ENCODE measurements at regions not wholly inside any gene's neighbourhood (a gene's known extent, or its start where the extent isn't known, plus 50 kb on each side); places are given as distances from the start of the nearest gene placed in this dataset.

DNA sequence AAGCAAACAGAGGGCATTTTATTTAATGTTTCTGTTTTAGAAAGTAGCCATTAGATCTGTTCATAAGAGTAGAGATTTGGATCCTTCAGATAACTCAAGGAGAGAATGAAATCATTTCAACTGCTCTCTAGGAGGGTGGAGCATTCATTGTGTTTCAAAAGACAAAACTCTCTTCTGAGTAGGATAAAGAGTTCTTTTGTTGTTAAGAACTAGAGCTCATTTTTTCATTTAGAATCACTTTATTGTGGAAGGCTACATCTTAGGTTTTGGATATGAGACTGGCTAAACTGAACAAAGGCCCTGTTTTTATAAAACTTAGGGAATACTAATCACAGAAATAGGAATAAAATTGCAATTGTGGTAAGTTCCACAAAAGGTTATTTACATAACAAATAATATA, 193.9 kb upstream of the PCDH10 start:
- Histone ChIP-seq H3K9me3 (peaks cover 0 to 8% of the 10 kb centered on the region in 2 donors), H3K4me3 (no peak overlapping the region), H3K27me3 (no peaks in the 10 kb centered on the region), H3K36me3 (no peaks in the 10 kb centered on the region), H3K4me1 (no peaks in the 10 kb centered on the region), H3K27ac (no peak overlapping the region)
- TF ChIP-seq, protein P1, sequence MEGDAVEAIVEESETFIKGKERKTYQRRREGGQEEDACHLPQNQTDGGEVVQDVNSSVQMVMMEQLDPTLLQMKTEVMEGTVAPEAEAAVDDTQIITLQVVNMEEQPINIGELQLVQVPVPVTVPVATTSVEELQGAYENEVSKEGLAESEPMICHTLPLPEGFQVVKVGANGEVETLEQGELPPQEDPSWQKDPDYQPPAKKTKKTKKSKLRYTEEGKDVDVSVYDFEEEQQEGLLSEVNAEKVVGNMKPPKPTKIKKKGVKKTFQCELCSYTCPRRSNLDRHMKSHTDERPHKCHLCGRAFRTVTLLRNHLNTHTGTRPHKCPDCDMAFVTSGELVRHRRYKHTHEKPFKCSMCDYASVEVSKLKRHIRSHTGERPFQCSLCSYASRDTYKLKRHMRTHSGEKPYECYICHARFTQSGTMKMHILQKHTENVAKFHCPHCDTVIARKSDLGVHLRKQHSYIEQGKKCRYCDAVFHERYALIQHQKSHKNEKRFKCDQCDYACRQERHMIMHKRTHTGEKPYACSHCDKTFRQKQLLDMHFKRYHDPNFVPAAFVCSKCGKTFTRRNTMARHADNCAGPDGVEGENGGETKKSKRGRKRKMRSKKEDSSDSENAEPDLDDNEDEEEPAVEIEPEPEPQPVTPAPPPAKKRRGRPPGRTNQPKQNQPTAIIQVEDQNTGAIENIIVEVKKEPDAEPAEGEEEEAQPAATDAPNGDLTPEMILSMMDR (IDR thresholded peaks at IDR 0.05), result no peak
- DNase-seq (ENCODE audit: low spot score), result no peak

DNA sequence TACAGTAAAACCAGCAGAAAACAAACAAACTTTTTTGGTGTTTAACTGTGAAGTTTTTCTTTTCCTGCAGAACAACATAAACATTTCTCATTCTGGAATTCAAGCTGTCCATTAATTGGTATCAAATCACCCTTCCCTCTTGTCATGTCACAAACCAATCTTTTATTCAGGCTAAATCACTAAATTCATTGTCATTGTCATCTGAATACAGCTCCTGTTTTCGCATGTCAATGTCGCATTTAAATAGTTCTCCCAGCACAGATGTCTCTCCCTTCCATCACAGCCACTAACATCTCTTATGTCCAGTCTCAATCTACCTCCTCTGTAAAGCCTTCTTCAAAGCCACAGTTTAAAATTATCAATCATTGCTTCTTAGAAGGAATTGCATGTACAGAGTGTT, 192.1 kb upstream of the PCDH10 start:
- H3K27me3 ChIP-seq, result no peaks in the 10 kb centered on the region
- no peak for DNase-seq (ENCODE audit: low spot score)
- no peak overlapping the region for H3K4me3 ChIP-seq
- peaks cover 0 to 8% of the 10 kb centered on the region in 2 donors for H3K9me3 ChIP-seq
- TF ChIP-seq, protein P1 (IDR thresholded peaks at IDR 0.05), result no peak
- H3K4me1 ChIP-seq, result no peaks in the 10 kb centered on the region
- H3K27ac ChIP-seq, result no peak overlapping the region
- no peaks in the 10 kb centered on the region for H3K36me3 ChIP-seq

DNA sequence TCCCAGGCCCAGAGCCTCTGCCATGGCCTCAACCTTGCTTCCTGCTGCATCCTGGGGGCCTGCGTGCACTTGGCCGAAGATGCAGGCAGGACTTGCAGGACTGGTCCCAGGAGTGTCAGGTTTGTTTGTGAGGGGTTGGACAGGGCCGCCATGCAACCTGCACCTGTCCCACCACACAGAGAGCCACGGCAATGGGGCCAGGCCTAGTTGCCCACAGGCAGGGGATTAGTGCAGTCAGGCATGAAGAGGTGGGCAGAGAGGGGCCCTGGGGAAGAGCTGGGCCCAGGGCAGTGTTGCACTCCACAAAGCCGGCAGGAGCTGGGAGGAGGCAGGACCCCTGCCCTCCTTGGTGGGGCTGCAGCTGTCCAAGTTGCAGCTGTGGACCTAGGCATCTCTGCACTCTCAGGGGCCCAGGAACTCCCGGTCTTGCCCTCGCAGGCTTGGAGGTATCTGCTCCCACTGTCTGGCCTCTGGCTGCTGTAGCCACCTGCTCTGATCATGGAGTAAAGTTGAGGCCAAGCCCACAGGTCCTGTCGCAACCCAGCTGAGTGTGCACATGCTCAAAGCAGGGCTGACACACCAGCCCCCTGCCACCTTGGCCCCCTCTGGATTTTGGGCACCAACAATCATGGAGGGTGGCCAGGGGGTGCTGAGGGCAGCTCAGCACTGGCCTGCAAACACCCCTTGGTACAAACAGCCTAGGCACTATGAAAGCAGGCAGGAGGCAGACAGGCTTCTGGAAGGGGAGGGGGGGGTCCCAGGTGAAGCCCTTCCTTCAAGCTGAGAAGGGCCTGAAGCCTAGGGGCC, 190.4 kb upstream of the PCDH10 start:
- DNase-seq (ENCODE audit: low spot score), result no peak
- TF ChIP-seq, protein P1 (IDR thresholded peaks at IDR 0.05), result no peak
- H3K4me3 ChIP-seq, result no peak overlapping the region
- H3K27ac ChIP-seq, result no peak overlapping the region
- H3K4me1 ChIP-seq, result no peaks in the 10 kb centered on the region
- H3K36me3 ChIP-seq, result no peaks in the 10 kb centered on the region
- peaks cover 0 to 8% of the 10 kb centered on the region in 2 donors for H3K9me3 ChIP-seq
- no peaks in the 10 kb centered on the region for H3K27me3 ChIP-seq

DNA sequence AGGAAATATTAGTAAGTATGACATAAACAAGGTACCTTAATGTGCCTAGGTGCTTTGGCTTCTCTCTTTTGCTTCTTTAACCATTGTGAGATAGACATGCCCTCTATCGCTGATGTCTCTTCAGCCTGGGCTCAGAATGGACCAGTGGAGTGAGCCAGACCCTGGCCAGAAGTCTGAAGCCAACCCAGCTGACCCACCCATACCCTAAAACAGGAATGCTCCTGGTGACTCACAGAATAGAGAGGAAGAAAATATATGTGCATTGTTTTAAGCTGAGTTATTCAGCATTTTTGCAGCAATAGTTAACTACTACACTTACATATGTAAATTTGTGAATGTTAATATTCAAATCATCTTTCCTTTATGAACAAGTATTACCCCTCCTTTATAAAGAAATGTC, 167.5 kb upstream of the PCDH10 start:
- Histone ChIP-seq H3K36me3 (no peaks in the 10 kb centered on the region), H3K4me3 (no peak overlapping the region), H3K27me3 (no peaks in the 10 kb centered on the region), H3K9me3 (no peaks in the 10 kb centered on the region), H3K4me1 (no peaks in the 10 kb centered on the region), H3K27ac (no peak overlapping the region)
- TF ChIP-seq, protein P1 (IDR thresholded peaks at IDR 0.05), result no peak
- no peak for DNase-seq (ENCODE audit: low spot score)

DNA sequence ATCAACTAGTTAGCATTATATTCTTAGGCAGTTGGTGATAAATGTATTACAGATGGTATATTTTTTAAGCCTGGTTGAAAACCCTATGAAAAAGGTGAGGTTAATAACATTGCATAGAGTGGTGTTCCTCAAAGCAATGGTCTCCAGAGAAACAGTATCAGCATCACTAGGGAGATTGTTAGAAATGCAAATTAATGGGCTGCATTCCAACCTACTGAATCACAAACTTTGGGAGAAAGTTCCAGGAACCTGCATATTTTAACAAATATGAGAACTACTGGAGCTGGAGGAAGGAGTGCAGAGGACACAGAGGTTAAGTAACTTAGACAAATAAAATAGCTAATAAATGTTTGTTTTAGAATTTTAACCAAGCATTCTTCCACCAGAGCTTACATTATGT, 166.9 kb upstream of the PCDH10 start:
- H3K4me1 ChIP-seq, result no peaks in the 10 kb centered on the region
- DNase-seq (ENCODE audit: low spot score), result no peak
- H3K9me3 ChIP-seq, result no peaks in the 10 kb centered on the region
- no peaks in the 10 kb centered on the region for H3K36me3 ChIP-seq
- no peak overlapping the region for H3K4me3 ChIP-seq
- TF ChIP-seq, protein P1 (IDR thresholded peaks at IDR 0.05), result no peak
- no peaks in the 10 kb centered on the region for H3K27me3 ChIP-seq
- no peak overlapping the region for H3K27ac ChIP-seq

DNA sequence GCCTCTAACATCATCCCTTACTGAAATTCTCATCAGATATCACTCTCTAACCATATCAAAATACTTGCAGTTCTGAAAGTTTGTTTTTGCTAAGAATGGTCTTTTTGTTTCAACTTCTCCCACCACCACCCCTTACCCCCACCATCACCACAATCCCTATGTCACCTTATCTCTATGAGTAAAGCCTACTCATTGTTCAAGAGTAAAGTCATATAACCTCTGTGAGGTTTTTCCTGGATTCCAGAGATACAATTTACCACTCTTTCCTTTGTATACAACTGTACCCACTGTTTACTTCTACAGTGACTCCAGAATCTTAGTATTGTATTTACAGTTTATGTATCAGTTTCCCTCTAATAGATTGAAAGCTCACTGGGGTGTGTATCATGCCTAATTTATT, 158.0 kb upstream of the PCDH10 start:
- no peak overlapping the region for H3K4me3 ChIP-seq
- TF ChIP-seq, protein P1 (IDR thresholded peaks at IDR 0.05), result no peak
- H3K27ac ChIP-seq, result no peak overlapping the region
- no peak for DNase-seq (ENCODE audit: low spot score)
- no peaks in the 10 kb centered on the region for H3K4me1 ChIP-seq
- H3K27me3 ChIP-seq, result no peaks in the 10 kb centered on the region
- no peaks in the 10 kb centered on the region for H3K36me3 ChIP-seq
- H3K9me3 ChIP-seq, result no peaks in the 10 kb centered on the region

Measured in right atrium auricular region (tissue), 2 donors.